ENCODE measurements at regions not wholly inside any gene's neighbourhood (a gene's known extent, or its start where the extent isn't known, plus 50 kb on each side); places are given as distances from the start of the nearest gene placed in this dataset.

- WGBS, 2 experiments (ENCODE audit: insufficient coverage in 2 of 2) = 100% methylated on average over 2 of the region's 3 CpGs
- H3K4me3 ChIP-seq (ENCODE audit: extremely low read depth, insufficient read depth, low read length, poor library complexity, severe bottlenecking) = no peak overlapping the region
- no peak overlapping the region for H3K27ac ChIP-seq (ENCODE audit: low read depth, low read length, severe bottlenecking)
- H3K4me1 ChIP-seq (ENCODE audit: control insufficient read depth, insufficient read depth, low read length, poor library complexity, severe bottlenecking) = no peaks in the 10 kb centered on the region
- H3K9me3 ChIP-seq (ENCODE audit: control insufficient read depth, low read length) = no peaks in the 10 kb centered on the region
- no peaks in the 10 kb centered on the region for H3K36me3 ChIP-seq (ENCODE audit: control insufficient read depth, insufficient read depth, low read length)
Observed at GRCh38 chr7:13821152-13821787, 168.2 kb downstream of the ETV1 start.

- no peaks in the 10 kb centered on the region for H3K4me1 ChIP-seq (ENCODE audit: control insufficient read depth, insufficient read depth, low read length, poor library complexity, severe bottlenecking)
- H3K4me3 ChIP-seq (ENCODE audit: extremely low read depth, insufficient read depth, low read length, poor library complexity, severe bottlenecking) = no peak overlapping the region
- no peaks in the 10 kb centered on the region for H3K9me3 ChIP-seq (ENCODE audit: control insufficient read depth, low read length)
- no peak overlapping the region for H3K27ac ChIP-seq (ENCODE audit: low read depth, low read length, severe bottlenecking)
- no peaks in the 10 kb centered on the region for H3K36me3 ChIP-seq (ENCODE audit: control insufficient read depth, insufficient read depth, low read length)
- 100% methylated on average over 1 of the region's 3 CpGs; no CpG with 5 or more reads in 1 of the 2 experiments for WGBS, 2 experiments (ENCODE audit: insufficient coverage in 2 of 2)
Observed at GRCh38 chr7:13822678-13823077, 166.8 kb downstream of the ETV1 start.

GRCh38 chr7:13826752-13827151 lies 162.7 kb downstream of the ETV1 start:
- WGBS, 2 experiments (ENCODE audit: insufficient coverage in 2 of 2) = no CpG with 5 or more reads among the region's 4 CpGs
- no peak overlapping the region for H3K27ac ChIP-seq (ENCODE audit: low read depth, low read length, severe bottlenecking)
- H3K4me3 ChIP-seq (ENCODE audit: extremely low read depth, insufficient read depth, low read length, poor library complexity, severe bottlenecking) = no peak overlapping the region
- H3K4me1 ChIP-seq (ENCODE audit: control insufficient read depth, insufficient read depth, low read length, poor library complexity, severe bottlenecking) = peaks cover 13% of the 10 kb centered on the region
- no peaks in the 10 kb centered on the region for H3K9me3 ChIP-seq (ENCODE audit: control insufficient read depth, low read length)
- H3K36me3 ChIP-seq (ENCODE audit: control insufficient read depth, insufficient read depth, low read length) = no peaks in the 10 kb centered on the region

GRCh38 chr7:13827716-13828115 lies 161.8 kb downstream of the ETV1 start:
- Histone ChIP-seq H3K27ac (ENCODE audit: low read depth, low read length, severe bottlenecking) (no peak overlapping the region), H3K4me1 (ENCODE audit: control insufficient read depth, insufficient read depth, low read length, poor library complexity, severe bottlenecking) (peaks cover 13% of the 10 kb centered on the region), H3K36me3 (ENCODE audit: control insufficient read depth, insufficient read depth, low read length) (no peaks in the 10 kb centered on the region), H3K9me3 (ENCODE audit: control insufficient read depth, low read length) (no peaks in the 10 kb centered on the region), H3K4me3 (ENCODE audit: extremely low read depth, insufficient read depth, low read length, poor library complexity, severe bottlenecking) (no peak overlapping the region)
- WGBS, 2 experiments (ENCODE audit: insufficient coverage in 2 of 2) = 50 to 92% methylated on average over 1 to 2 of the region's 5 CpGs

- Histone ChIP-seq H3K27ac (ENCODE audit: low read depth, low read length, severe bottlenecking) (no peak overlapping the region), H3K36me3 (ENCODE audit: control insufficient read depth, insufficient read depth, low read length) (no peaks in the 10 kb centered on the region), H3K4me3 (ENCODE audit: extremely low read depth, insufficient read depth, low read length, poor library complexity, severe bottlenecking) (no peak overlapping the region), H3K9me3 (ENCODE audit: control insufficient read depth, low read length) (no peaks in the 10 kb centered on the region), H3K4me1 (ENCODE audit: control insufficient read depth, insufficient read depth, low read length, poor library complexity, severe bottlenecking) (peaks cover 18% of the 10 kb centered on the region)
- WGBS, 2 experiments (ENCODE audit: insufficient coverage in 2 of 2) = 80% methylated on average over 1 of the region's 2 CpGs; no CpG with 5 or more reads in 1 of the 2 experiments
Observed at GRCh38 chr7:13829231-13829630, 160.2 kb downstream of the ETV1 start.

GRCh38 chr7:13829914-13830900 lies 159.3 kb downstream of the ETV1 start:
- H3K27ac ChIP-seq (ENCODE audit: low read depth, low read length, severe bottlenecking) = peak overlapping the region; percentile 8
- H3K9me3 ChIP-seq (ENCODE audit: control insufficient read depth, low read length) = no peaks in the 10 kb centered on the region
- no peak overlapping the region for H3K4me3 ChIP-seq (ENCODE audit: extremely low read depth, insufficient read depth, low read length, poor library complexity, severe bottlenecking)
- 87 to 90% methylated on average over 3 of the region's 6 CpGs for WGBS, 2 experiments (ENCODE audit: insufficient coverage in 2 of 2)
- H3K36me3 ChIP-seq (ENCODE audit: control insufficient read depth, insufficient read depth, low read length) = no peaks in the 10 kb centered on the region
- peaks cover 26% of the 10 kb centered on the region for H3K4me1 ChIP-seq (ENCODE audit: control insufficient read depth, insufficient read depth, low read length, poor library complexity, severe bottlenecking)

GRCh38 chr7:13832346-13832745 lies 157.1 kb downstream of the ETV1 start:
- no peak overlapping the region for H3K27ac ChIP-seq (ENCODE audit: low read depth, low read length, severe bottlenecking)
- no peak overlapping the region for H3K4me3 ChIP-seq (ENCODE audit: extremely low read depth, insufficient read depth, low read length, poor library complexity, severe bottlenecking)
- H3K36me3 ChIP-seq (ENCODE audit: control insufficient read depth, insufficient read depth, low read length) = no peaks in the 10 kb centered on the region
- H3K4me1 ChIP-seq (ENCODE audit: control insufficient read depth, insufficient read depth, low read length, poor library complexity, severe bottlenecking) = peaks cover 32% of the 10 kb centered on the region
- H3K9me3 ChIP-seq (ENCODE audit: control insufficient read depth, low read length) = no peaks in the 10 kb centered on the region

- Histone ChIP-seq H3K4me3 (ENCODE audit: extremely low read depth, insufficient read depth, low read length, poor library complexity, severe bottlenecking) (no peak overlapping the region), H3K27ac (ENCODE audit: low read depth, low read length, severe bottlenecking) (peak overlapping the region; percentile 50), H3K36me3 (ENCODE audit: control insufficient read depth, insufficient read depth, low read length) (no peaks in the 10 kb centered on the region), H3K9me3 (ENCODE audit: control insufficient read depth, low read length) (no peaks in the 10 kb centered on the region), H3K4me1 (ENCODE audit: control insufficient read depth, insufficient read depth, low read length, poor library complexity, severe bottlenecking) (peaks cover 32% of the 10 kb centered on the region)
- 39 to 43% methylated on average over 4 of the region's 6 CpGs for WGBS, 2 experiments (ENCODE audit: insufficient coverage in 2 of 2)
Observed at GRCh38 chr7:13834328-13834761, 155.1 kb downstream of the ETV1 start.

GRCh38 chr7:13835442-13835841 lies 154.0 kb downstream of the ETV1 start:
- H3K4me3 ChIP-seq (ENCODE audit: extremely low read depth, insufficient read depth, low read length, poor library complexity, severe bottlenecking) = no peak overlapping the region
- no peaks in the 10 kb centered on the region for H3K9me3 ChIP-seq (ENCODE audit: control insufficient read depth, low read length)
- H3K36me3 ChIP-seq (ENCODE audit: control insufficient read depth, insufficient read depth, low read length) = no peaks in the 10 kb centered on the region
- no peak overlapping the region for H3K27ac ChIP-seq (ENCODE audit: low read depth, low read length, severe bottlenecking)
- 40% methylated on average over 1 of the region's 2 CpGs; no CpG with 5 or more reads in 1 of the 2 experiments for WGBS, 2 experiments (ENCODE audit: insufficient coverage in 2 of 2)
- H3K4me1 ChIP-seq (ENCODE audit: control insufficient read depth, insufficient read depth, low read length, poor library complexity, severe bottlenecking) = peaks cover 27% of the 10 kb centered on the region

GRCh38 chr7:13839063-13839462 lies 150.4 kb downstream of the ETV1 start:
- WGBS, 2 experiments (ENCODE audit: insufficient coverage in 2 of 2) = 100% methylated on average over 1 of the region's 1 CpG; no CpG with 5 or more reads in 1 of the 2 experiments
- Histone ChIP-seq H3K27ac (ENCODE audit: low read depth, low read length, severe bottlenecking) (no peak overlapping the region), H3K4me3 (ENCODE audit: extremely low read depth, insufficient read depth, low read length, poor library complexity, severe bottlenecking) (no peak overlapping the region), H3K9me3 (ENCODE audit: control insufficient read depth, low read length) (no peaks in the 10 kb centered on the region), H3K4me1 (ENCODE audit: control insufficient read depth, insufficient read depth, low read length, poor library complexity, severe bottlenecking) (peaks cover 16% of the 10 kb centered on the region), H3K36me3 (ENCODE audit: control insufficient read depth, insufficient read depth, low read length) (no peaks in the 10 kb centered on the region)
